CD14-positive monocyte (primary cell): ENCODE measurements at regions not wholly inside any gene's neighbourhood (a gene's known extent, or its start where the extent isn't known, plus 50 kb on each side); places are given as distances from the start of the nearest gene placed in this dataset.

Source experiments
- DNase-seq, 3 donors: peaks; one replicate each; pipeline ENCODE4 v3.0.0-alpha.2; 2011 to 2022
- H2AFZ ChIP-seq: 2 replicates; pipeline ENCODE4 v1.6.0; 2012; ENCODE audit warnings: mild to moderate bottlenecking, low read depth, low read length, inconsistent platforms; ENCODE audit not compliant: insufficient read depth, poor library complexity, severe bottlenecking
- H3K27ac ChIP-seq, 2 donors: 1 replicate in 1 of 2; 2 replicates in 1 of 2; pipeline ENCODE4 v1.5.1; 2012 to 2013; ENCODE audit warnings: low read length in 2 of 2, control low read depth in 1 of 2, inconsistent platforms in 1 of 2, low read depth in 1 of 2, mild to moderate bottlenecking in 1 of 2
- H3K27me3 ChIP-seq, 2 donors: one replicate each; pipeline versions ENCODE4 v1.6.0 to v1.6.1; 2011 to 2013; ENCODE audit warnings: low read length in 2 of 2; ENCODE audit not compliant: control insufficient read depth in 2 of 2, insufficient read depth in 2 of 2
- H3K36me3 ChIP-seq, 2 donors: replicated peaks in 1 of 2; 1 replicate in 1 of 2; 2 replicates in 1 of 2; pipeline versions ENCODE4 v1.5.1 to v1.6.1; 2012 to 2013; ENCODE audit warnings: low read length in 2 of 2, control low read depth in 1 of 2, inconsistent platforms in 1 of 2, mild to moderate bottlenecking in 1 of 2; ENCODE audit not compliant: insufficient read depth in 2 of 2, control insufficient read depth in 1 of 2
- H3K4me1 ChIP-seq, 2 donors: 1 replicate in 1 of 2; 2 replicates in 1 of 2; pipeline versions ENCODE4 v1.5.1 to v1.6.1; 2012 to 2013; ENCODE audit warnings: low read length in 2 of 2, control low read depth in 1 of 2, inconsistent platforms in 1 of 2, mild to moderate bottlenecking in 1 of 2, moderate library complexity in 1 of 2; ENCODE audit not compliant: insufficient read depth in 2 of 2, control insufficient read depth in 1 of 2
- H3K4me2 ChIP-seq: replicated peaks from 2 replicates; pipeline ENCODE3; 2012; ENCODE audit warnings: low read length, moderate library complexity, mild to moderate bottlenecking; ENCODE audit not compliant: poor library complexity, severe bottlenecking; ENCODE audit errors: extremely low read depth
- H3K4me3 ChIP-seq, 3 experiments: fragments of 200-600 bp in 1 of 3; sonication (generic) in 1 of 3; replicated peaks in 1 of 3; 1 replicate in 2 of 3; 2 replicates in 1 of 3; pipeline ENCODE4 v1.5.1; 2011 to 2013; ENCODE audit warnings: low read length in 3 of 3, mild to moderate bottlenecking in 3 of 3, control low read depth in 2 of 3, low read depth in 2 of 3, inconsistent platforms in 1 of 3, moderate library complexity in 1 of 3
- H3K79me2 ChIP-seq: 2 replicates; pipeline ENCODE4 v1.6.0; 2012; ENCODE audit warnings: mild to moderate bottlenecking, control low read depth, inconsistent platforms, low read length, moderate library complexity; ENCODE audit not compliant: insufficient read depth
- H3K9ac ChIP-seq: 2 replicates; pipeline ENCODE4 v1.6.0; 2017; ENCODE audit warnings: low read length, mild to moderate bottlenecking; ENCODE audit not compliant: insufficient read depth, poor library complexity, severe bottlenecking
- H3K9me3 ChIP-seq, 2 donors: replicated peaks in 1 of 2; 1 replicate in 1 of 2; 2 replicates in 1 of 2; pipeline versions ENCODE4 v1.5.1 to v1.6.1; 2012 to 2013; ENCODE audit warnings: low read length in 2 of 2, control low read depth in 1 of 2; ENCODE audit not compliant: control insufficient read depth in 1 of 2, insufficient read depth in 1 of 2
- H4K20me1 ChIP-seq: 2 replicates; pipeline ENCODE4 v1.6.0; 2012; ENCODE audit warnings: mild to moderate bottlenecking, low read length, control low read depth, moderate library complexity; ENCODE audit not compliant: insufficient read depth
- H3K27ac Mint-ChIP-seq, 7 donors: one replicate each; pipeline ENCODE4 v1.8.0; 2020; ENCODE audit warnings: mild to moderate bottlenecking in 7 of 7, mixed read lengths in 7 of 7, moderate library complexity in 6 of 7, inconsistent platforms in 2 of 7
- H3K27me3 Mint-ChIP-seq, 3 donors: one replicate each; pipeline ENCODE4 v1.8.0; 2021 to 2022; ENCODE audit warnings: low read depth in 3 of 3, mild to moderate bottlenecking in 3 of 3, mixed read lengths in 3 of 3, moderate library complexity in 3 of 3, inconsistent platforms in 1 of 3
- H3K36me3 Mint-ChIP-seq, 2 donors: one replicate each; pipeline ENCODE4 v1.8.0; 2020; ENCODE audit warnings: mixed read lengths in 2 of 2, inconsistent platforms in 1 of 2, mild to moderate bottlenecking in 1 of 2
- H3K4me1 Mint-ChIP-seq: one replicate; pipeline ENCODE4 v1.8.0; 2020; ENCODE audit warnings: mild to moderate bottlenecking, mixed read lengths
- H3K4me3 Mint-ChIP-seq, 2 donors: one replicate each; pipeline ENCODE4 v1.8.0; 2020; ENCODE audit warnings: mild to moderate bottlenecking in 2 of 2, mixed read lengths in 2 of 2, moderate library complexity in 1 of 2
- H3K9me3 Mint-ChIP-seq, 7 donors: one replicate each; pipeline ENCODE4 v1.8.0; 2020 to 2022; ENCODE audit warnings: mixed read lengths in 7 of 7, mild to moderate bottlenecking in 6 of 7, moderate library complexity in 6 of 7, inconsistent platforms in 2 of 7
- CTCF ChIP-seq: fragments of 200-600 bp; IDR thresholded peaks from one replicate; pipeline ENCODE4 v1.8.0; 2022; ENCODE audit warnings: antibody characterized with exemption, mild to moderate bottlenecking
- WGBS: methylation state at CpG from one replicate; pipeline ENCODE4 v1.1.5; 2013; ENCODE audit warnings: missing lambda C conversion rate; ENCODE audit not compliant: insufficient coverage; 5-methylcytosine and 5-hydroxymethylcytosine counted together
- intact Hi-C, 2 donors: fragments of 100-400 bp; cut with micrococcal nuclease; formaldehyde crosslinking; loops; one replicate each; pipeline versions ENCODE4 v1.15.0 to v1.15.1; 2023

GRCh38 chr21:17444828-17445227 lies 68.0 kb upstream of the CXADR start:
- Histone ChIP-seq H3K9me3 (no peaks in the 10 kb centered on the region), H3K9ac (no peak overlapping the region), H3K27ac (no peak overlapping the region), H3K4me3 (no peak overlapping the region), H3K79me2 (no peaks in the 10 kb centered on the region), H3K36me3 (no peaks in the 10 kb centered on the region), H3K4me1 (peaks cover 0 to 5% of the 10 kb centered on the region in 2 donors), H3K4me2 (no peak overlapping the region), H4K20me1 (no peaks in the 10 kb centered on the region), H3K27me3 (no peaks in the 10 kb centered on the region), H2AFZ (no peak overlapping the region)
- WGBS, result 100% methylated on average over 3 of the region's 5 CpGs
- Mint-ChIP-seq H3K27me3 (peaks cover 0 to 8% (median 0%) of the 10 kb centered on the region in 3 donors), H3K4me1 (peaks cover 2% of the 10 kb centered on the region), H3K27ac (no peak overlapping the region), H3K9me3 (peaks cover 0 to 3% (median 0%) of the 10 kb centered on the region in 7 donors), H3K36me3 (no peaks in the 10 kb centered on the region), H3K4me3 (no peak overlapping the region)
- TF ChIP-seq CTCF, result no peak
- intact Hi-C loops, result no loop called here
- no peak for DNase-seq

- Mint-ChIP-seq H3K4me3 (no peak overlapping the region), H3K27me3 (peaks cover 0 to 8% (median 0%) of the 10 kb centered on the region in 3 donors), H3K4me1 (peaks cover 8% of the 10 kb centered on the region), H3K36me3 (no peaks in the 10 kb centered on the region), H3K9me3 (no peaks in the 10 kb centered on the region), H3K27ac (no peak overlapping the region)
- H3K4me2 ChIP-seq, result no peak overlapping the region
- no peak overlapping the region for H3K27ac ChIP-seq
- no CpG with 5 or more reads among the region's 3 CpGs for WGBS
- H3K9me3 ChIP-seq, result no peaks in the 10 kb centered on the region
- peaks cover 8 to 9% of the 10 kb centered on the region in 2 donors for H3K4me1 ChIP-seq
- H4K20me1 ChIP-seq, result no peaks in the 10 kb centered on the region
- DNase-seq, result no peak
- TF ChIP-seq CTCF, result no peak
- no peak overlapping the region for H3K9ac ChIP-seq
- H3K4me3 ChIP-seq, result no peak overlapping the region
- H3K36me3 ChIP-seq, result no peaks in the 10 kb centered on the region
- H2AFZ ChIP-seq, result no peak overlapping the region
- intact Hi-C loops, result no loop called here
- no peaks in the 10 kb centered on the region for H3K79me2 ChIP-seq
- no peaks in the 10 kb centered on the region for H3K27me3 ChIP-seq
Observed at GRCh38 chr21:17446737-17447136, 66.1 kb upstream of the CXADR start.
